Activated naive CD4-positive, alpha-beta T cell (primary cell): ENCODE measurements at regions not wholly inside any gene's neighbourhood (a gene's known extent, or its start where the extent isn't known, plus 50 kb on each side); places are given as distances from the start of the nearest gene placed in this dataset.
"Not testable (repeated sequence)": the region's sequence is repeated elsewhere in the genome, so short reads cannot be mapped to it uniquely, and the experiment has no call there.

Experiments
- DNase-seq, 4 experiments: peaks; one replicate each; lab custom pipeline; 2025; lab: John Stamatoyannopoulos, UW

- no peak for DNase-seq
Measured at GRCh38 chr5:152608458-152608857, 203.4 kb upstream of the NMUR2 start.

GRCh38 chr5:152619756-152620155 lies 214.7 kb upstream of the NMUR2 start:
- no peak for DNase-seq

GRCh38 chr5:152622628-152623027 lies 217.5 kb upstream of the NMUR2 start:
- no peak for DNase-seq

GRCh38 chr5:152623951-152624350 lies 218.9 kb upstream of the NMUR2 start:
- DNase-seq, result no peak

GRCh38 chr5:152625696-152626095 lies 220.6 kb upstream of the NMUR2 start:
- DNase-seq, result no peak

GRCh38 chr5:152631221-152631620 lies 226.1 kb upstream of the NMUR2 start:
- no peak for DNase-seq

- no peak for DNase-seq
Measured at GRCh38 chr5:152632360-152632759, 227.3 kb upstream of the NMUR2 start.

- no peak for DNase-seq
Measured at GRCh38 chr5:152634586-152634985, 229.5 kb upstream of the NMUR2 start.

- no peak for DNase-seq
Measured at GRCh38 chr5:152638996-152639552, 234.0 kb upstream of the NMUR2 start.

- no peak for DNase-seq
Measured at GRCh38 chr5:152641970-152642805, 237.1 kb upstream of the NMUR2 start.

- DNase-seq, result no peak
Measured at GRCh38 chr5:152642880-152643279, 237.8 kb upstream of the NMUR2 start.

GRCh38 chr5:152644029-152644728 lies 239.1 kb upstream of the NMUR2 start:
- DNase-seq, result no peak

GRCh38 chr5:152649609-152650008 lies 244.5 kb upstream of the NMUR2 start:
- DNase-seq, result no peak

- DNase-seq, result no peak
Measured at GRCh38 chr5:152650413-152650812, 245.3 kb upstream of the NMUR2 start.

- not testable (repeated sequence) for DNase-seq
Measured at GRCh38 chr5:152659470-152659869, 254.4 kb upstream of the NMUR2 start.

- no peak for DNase-seq
Measured at GRCh38 chr5:152673601-152674000, 268.5 kb upstream of the NMUR2 start.

GRCh38 chr5:152674403-152674802 lies 269.3 kb upstream of the NMUR2 start:
- DNase-seq, result no peak

- no peak for DNase-seq
Measured at GRCh38 chr5:152676196-152676595, 271.1 kb upstream of the NMUR2 start.

GRCh38 chr5:152683205-152683604 lies 278.1 kb upstream of the NMUR2 start:
- no peak for DNase-seq

GRCh38 chr5:152686931-152687330 lies 281.9 kb upstream of the NMUR2 start:
- no peak for DNase-seq

GRCh38 chr5:152688561-152689249 lies 283.6 kb upstream of the NMUR2 start:
- DNase-seq, result no peak

- no peak for DNase-seq
Measured at GRCh38 chr5:152689250-152689711, 284.2 kb upstream of the NMUR2 start.
